HEK293T (cell line): ENCODE measurements at regions not wholly inside any gene's neighbourhood (a gene's known extent, or its start where the extent isn't known, plus 50 kb on each side); places are given as distances from the start of the nearest gene placed in this dataset.

Experiments
- CTCF ChIA-PET: fragments of 350-600 bp; formaldehyde crosslinking; extraction: SDS; loops from one replicate; lab custom pipeline; 2021; ENCODE audit warnings: antibody characterized with exemption, inconsistent platforms; lab: Yijun Ruan, JAX
- POLR2A ChIA-PET: fragments of 350-600 bp; formaldehyde crosslinking; extraction: SDS; loops from one replicate; lab custom pipeline; 2020; ENCODE audit warnings: antibody characterized with exemption, inconsistent platforms; lab: Yijun Ruan, JAX
- DNase-seq: peaks from one replicate; pipeline ENCODE4 v3.0.0; 2012; ENCODE audit warnings: mixed read lengths; ENCODE audit errors: extremely low spot score
- ARNT ChIP-seq: fragments of 450-650 bp; IDR thresholded peaks from 2 replicates; pipeline ENCODE4 v1.6.1; 2017; ENCODE audit warnings: mild to moderate bottlenecking
- BHLHE40 ChIP-seq: fragments of 450-650 bp; IDR thresholded peaks from 2 replicates; pipeline ENCODE4 v1.6.1; 2016; ENCODE audit warnings: mild to moderate bottlenecking, moderate library complexity, borderline replicate concordance
- CTBP1 ChIP-seq: fragments of 450-650 bp; IDR thresholded peaks from 2 replicates; pipeline ENCODE4 v1.6.1; 2016; ENCODE audit warnings: borderline replicate concordance
- ELF4 ChIP-seq: fragments of 450-650 bp; IDR thresholded peaks from 2 replicates; pipeline ENCODE4 v1.6.1; 2017; ENCODE audit warnings: antibody characterized with exemption
- FOXA1 ChIP-seq: fragments of 450-650 bp; IDR thresholded peaks from 2 replicates; pipeline ENCODE4 v1.6.1; 2016; ENCODE audit warnings: mild to moderate bottlenecking
- FOXK2 ChIP-seq: fragments of 450-650 bp; IDR thresholded peaks from 2 replicates; pipeline ENCODE4 v1.6.1; 2016; ENCODE audit warnings: mild to moderate bottlenecking
- FOXM1 ChIP-seq: fragments of 450-650 bp; IDR thresholded peaks from 2 replicates; pipeline ENCODE4 v1.6.1; 2017; ENCODE audit warnings: mild to moderate bottlenecking, borderline replicate concordance
- HDGF ChIP-seq: fragments of 450-650 bp; IDR thresholded peaks from 2 replicates; pipeline ENCODE4 v1.6.1; 2017; ENCODE audit warnings: antibody characterized with exemption, borderline replicate concordance
- L3MBTL2 ChIP-seq: fragments of 450-650 bp; conservative IDR thresholded peaks from 2 replicates; pipeline ENCODE4 v1.6.1; 2016; ENCODE audit warnings: mild to moderate bottlenecking
- LEF1 ChIP-seq: fragments of 450-650 bp; IDR thresholded peaks from 2 replicates; pipeline ENCODE4 v1.6.1; 2017; ENCODE audit warnings: mild to moderate bottlenecking, borderline replicate concordance
- NFRKB ChIP-seq: fragments of 450-650 bp; IDR thresholded peaks from 2 replicates; pipeline ENCODE4 v1.6.1; 2016; ENCODE audit warnings: mild to moderate bottlenecking, moderate library complexity
- SP1 ChIP-seq: fragments of 450-650 bp; IDR thresholded peaks from 2 replicates; pipeline ENCODE4 v1.6.1; 2017
- SUZ12 ChIP-seq: fragments of 450-650 bp; IDR thresholded peaks from 2 replicates; pipeline ENCODE4 v1.6.1; 2016; ENCODE audit warnings: mild to moderate bottlenecking
- TARDBP ChIP-seq: fragments of 450-650 bp; IDR thresholded peaks from 2 replicates; pipeline ENCODE4 v1.6.1; 2016
- ZNF384 ChIP-seq: fragments of 450-650 bp; IDR thresholded peaks from 2 replicates; pipeline ENCODE4 v1.6.1; 2016
- TF ChIP-seq, protein P1 (sequence below): fragments of 450-650 bp; IDR thresholded peaks from 2 replicates; pipeline ENCODE4 v1.6.1; 2016

DNA sequence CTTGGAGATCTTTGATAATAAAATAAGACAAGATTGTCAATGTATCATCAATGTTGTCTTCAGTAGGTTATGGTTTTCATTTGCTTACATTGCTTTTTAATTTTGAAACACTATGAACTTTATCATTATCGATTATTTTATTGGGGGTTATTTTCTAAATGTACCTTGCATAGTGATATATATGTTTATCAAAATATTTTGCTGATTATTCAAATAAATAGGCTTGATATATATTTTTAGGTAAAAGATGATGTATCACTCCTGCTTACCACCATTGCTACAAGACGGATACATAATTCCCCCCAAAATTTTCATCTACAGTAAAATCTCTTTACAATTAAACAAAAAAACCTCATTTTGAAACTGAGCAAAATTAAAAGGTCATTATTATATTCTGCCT is 293.8 kb downstream of the SUCLG1 start:
- TF ChIP-seq LEF1 (no peak), HDGF (no peak), FOXK2 (no peak)
- POLR2A ChIA-PET: no interaction called here
- DNase-seq: no peak
- CTCF ChIA-PET: no interaction called here

DNA sequence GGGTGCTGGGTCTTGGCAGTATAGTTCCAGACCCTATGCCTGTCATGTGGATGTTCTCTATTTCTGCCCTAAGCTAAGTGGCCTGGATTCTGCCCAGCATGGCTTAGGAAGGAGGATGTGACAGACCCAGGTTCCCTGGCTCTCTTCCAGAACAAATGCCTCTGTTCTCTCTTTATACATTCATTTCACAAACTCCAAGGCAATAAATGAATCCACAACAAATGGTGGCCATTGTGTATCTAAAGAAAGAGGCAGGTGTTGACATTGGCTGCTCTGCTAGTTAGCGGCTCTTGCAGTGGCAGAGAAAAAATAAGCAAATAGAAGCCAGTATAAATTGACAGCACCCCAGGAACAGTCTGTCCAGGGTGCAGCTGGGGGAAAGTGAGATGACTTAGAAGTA is 298.6 kb downstream of the SUCLG1 start:
- TF ChIP-seq NFRKB: no peak
- TF ChIP-seq FOXA1: no peak
- no peak for TF ChIP-seq BHLHE40
- no peak for TF ChIP-seq LEF1
- no peak for TF ChIP-seq FOXK2
- no peak for TF ChIP-seq FOXM1
- no peak for TF ChIP-seq HDGF
- TF ChIP-seq, protein P1, sequence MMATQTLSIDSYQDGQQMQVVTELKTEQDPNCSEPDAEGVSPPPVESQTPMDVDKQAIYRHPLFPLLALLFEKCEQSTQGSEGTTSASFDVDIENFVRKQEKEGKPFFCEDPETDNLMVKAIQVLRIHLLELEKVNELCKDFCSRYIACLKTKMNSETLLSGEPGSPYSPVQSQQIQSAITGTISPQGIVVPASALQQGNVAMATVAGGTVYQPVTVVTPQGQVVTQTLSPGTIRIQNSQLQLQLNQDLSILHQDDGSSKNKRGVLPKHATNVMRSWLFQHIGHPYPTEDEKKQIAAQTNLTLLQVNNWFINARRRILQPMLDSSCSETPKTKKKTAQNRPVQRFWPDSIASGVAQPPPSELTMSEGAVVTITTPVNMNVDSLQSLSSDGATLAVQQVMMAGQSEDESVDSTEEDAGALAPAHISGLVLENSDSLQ: no peak
- TF ChIP-seq CTBP1: no peak
- TF ChIP-seq SP1: no peak
- ChIA-PET POLR2A (no interaction called here), CTCF (no interaction called here)
- DNase-seq: no peak

DNA sequence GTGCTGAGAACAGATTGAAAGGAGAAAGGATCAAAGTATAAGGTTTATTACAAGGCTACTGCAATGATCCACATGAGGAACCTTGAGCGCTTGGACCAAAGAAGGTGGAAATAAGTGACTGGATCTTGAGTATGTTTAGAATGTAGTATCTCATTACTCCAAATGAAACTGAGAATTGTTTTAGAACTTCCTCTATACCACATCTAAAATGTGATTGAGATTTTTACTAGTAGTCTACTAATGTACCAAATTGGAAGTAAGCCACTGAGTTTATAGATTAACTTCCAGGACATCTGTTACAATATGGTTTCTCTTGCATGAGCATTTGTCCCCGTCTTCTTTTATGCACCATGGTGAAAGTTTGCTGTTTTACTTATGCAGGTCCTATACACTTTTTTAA is 300.5 kb downstream of the SUCLG1 start:
- ChIA-PET POLR2A (no interaction called here), CTCF (no interaction called here)
- TF ChIP-seq CTBP1: no peak
- no peak for TF ChIP-seq HDGF
- no peak for TF ChIP-seq NFRKB
- TF ChIP-seq LEF1: no peak
- no peak for TF ChIP-seq ZNF384
- no peak for TF ChIP-seq TARDBP
- TF ChIP-seq FOXM1: no peak
- no peak for TF ChIP-seq ARNT
- TF ChIP-seq FOXA1: no peak
- TF ChIP-seq, protein P1: no peak
- TF ChIP-seq SP1: no peak
- TF ChIP-seq L3MBTL2: no peak
- DNase-seq: no peak

DNA sequence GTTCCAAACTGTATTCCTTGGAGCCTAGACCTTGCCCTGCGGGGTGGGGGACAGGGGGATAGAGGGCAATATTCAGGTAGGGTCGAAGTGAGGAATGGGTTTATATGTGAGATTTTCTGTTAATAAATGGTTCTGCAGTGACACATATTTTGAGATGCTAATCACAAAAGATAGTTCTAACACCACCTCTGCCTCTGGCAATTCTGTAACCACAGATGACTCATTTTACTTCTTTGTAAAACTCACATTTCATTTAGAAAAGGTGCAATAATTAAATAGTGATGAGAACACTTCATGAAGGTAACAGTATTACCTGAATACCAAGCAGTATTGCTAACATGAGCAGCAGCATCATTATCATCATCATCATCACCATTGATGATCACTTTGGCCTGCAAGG is 306.6 kb downstream of the SUCLG1 start:
- TF ChIP-seq LEF1: no peak
- no peak for TF ChIP-seq ZNF384
- no peak for TF ChIP-seq NFRKB
- TF ChIP-seq SUZ12: no peak
- no peak for TF ChIP-seq FOXK2
- TF ChIP-seq ELF4: no peak
- TF ChIP-seq, protein P1: no peak
- DNase-seq: no peak
- CTCF ChIA-PET: no interaction called here
- POLR2A ChIA-PET: no interaction called here

DNA sequence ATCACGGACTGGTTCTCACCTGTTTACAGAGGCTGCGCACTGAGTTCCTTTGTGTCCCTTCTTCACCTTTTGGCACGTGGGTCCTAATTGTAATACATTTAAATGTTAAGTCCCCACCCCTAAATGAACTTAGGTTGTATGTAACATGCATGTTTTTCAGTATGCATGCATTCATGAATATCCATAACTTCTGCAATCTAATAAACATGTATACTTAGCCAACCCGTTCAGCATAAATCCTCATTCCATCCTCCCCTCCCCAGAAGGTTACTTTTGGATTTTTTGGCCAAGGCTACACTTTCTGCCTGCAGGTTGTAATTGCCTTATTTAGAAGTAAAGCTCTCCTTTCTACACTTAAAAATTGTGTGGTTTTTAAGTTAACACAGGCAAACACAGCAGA is 314.7 kb downstream of the SUCLG1 start:
- ChIA-PET POLR2A (no interaction called here), CTCF (no interaction called here)
- no peak for DNase-seq
- no peak for TF ChIP-seq HDGF
- no peak for TF ChIP-seq FOXK2
- no peak for TF ChIP-seq NFRKB

DNA sequence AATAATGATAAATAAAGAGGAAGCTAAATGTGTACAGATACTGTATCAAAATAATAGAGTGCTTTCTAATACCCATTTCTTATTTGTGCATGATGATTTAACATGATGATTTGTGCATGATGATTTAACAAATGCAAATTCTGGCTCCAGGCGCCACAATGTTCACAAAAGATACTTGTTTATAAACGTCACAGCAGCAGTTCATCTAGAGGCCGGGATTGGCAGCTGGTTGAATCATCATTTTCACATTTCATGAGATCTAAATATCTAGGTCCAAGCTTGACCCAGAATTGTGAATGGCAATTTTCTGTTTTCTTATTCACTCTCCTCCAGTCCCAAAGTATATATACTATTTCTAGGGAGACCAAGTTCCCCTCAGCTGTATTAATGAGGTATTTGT is 322.0 kb downstream of the SUCLG1 start:
- ChIA-PET POLR2A (no interaction called here), CTCF (no interaction called here)
- no peak for DNase-seq
- TF ChIP-seq NFRKB (no peak), FOXA1 (no peak), BHLHE40 (no peak)

DNA sequence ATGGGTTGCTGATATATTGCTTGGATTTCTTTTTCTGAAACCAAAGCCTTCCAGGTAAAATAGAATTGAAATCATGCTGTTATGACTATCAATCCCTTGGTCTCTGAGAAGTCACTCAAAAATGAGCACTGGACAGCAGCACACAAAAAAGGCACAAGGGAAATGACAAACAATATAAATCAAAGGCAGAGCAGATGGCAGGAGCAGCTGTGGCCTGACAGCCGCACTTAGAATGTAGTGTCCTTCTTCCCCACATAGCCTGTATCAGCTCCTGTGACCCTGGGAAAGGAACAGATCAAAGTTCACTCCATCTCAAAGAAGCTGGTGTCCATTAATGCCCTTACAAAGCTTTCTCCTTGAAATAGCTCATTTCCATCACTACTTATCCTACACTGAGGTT is 326.7 kb downstream of the SUCLG1 start:
- POLR2A ChIA-PET: no interaction called here
- CTCF ChIA-PET: no interaction called here
- DNase-seq: no peak

More for the DNA sequence above, 326.7 kb downstream of the SUCLG1 start:
- TF ChIP-seq, protein P1: no peak
- TF ChIP-seq ARNT (no peak), FOXM1 (no peak), ZNF384 (no peak), SP1 (no peak), LEF1 (no peak), NFRKB (no peak), TARDBP (no peak), L3MBTL2 (no peak), FOXA1 (no peak)
